Mesenteric fat pad (tissue), 1 donor: ENCODE measurements at regions not wholly inside any gene's neighbourhood (a gene's known extent, or its start where the extent isn't known, plus 50 kb on each side); places are given as distances from the start of the nearest gene placed in this dataset.
"Not testable (repeated sequence)": the region's sequence is repeated elsewhere in the genome, so short reads cannot be mapped to it uniquely, and the experiment has no call there.

Experiments
- DNase-seq: peaks from one replicate; pipeline ENCODE4 v3.0.0-alpha.2; 2020; ENCODE audit warnings: low spot score
- donor health status: DM: yes; HTN: yes; CAD: no.

- no peak for DNase-seq
Measured at GRCh38 chr4:8683462-8683861, 90.9 kb downstream of the CPZ start.

GRCh38 chr4:8682725-8683124, 90.2 kb downstream of the CPZ start:
- no peak for DNase-seq

GRCh38 chr4:8682296-8682695, 89.7 kb downstream of the CPZ start:
- DNase-seq: no peak

DNA sequence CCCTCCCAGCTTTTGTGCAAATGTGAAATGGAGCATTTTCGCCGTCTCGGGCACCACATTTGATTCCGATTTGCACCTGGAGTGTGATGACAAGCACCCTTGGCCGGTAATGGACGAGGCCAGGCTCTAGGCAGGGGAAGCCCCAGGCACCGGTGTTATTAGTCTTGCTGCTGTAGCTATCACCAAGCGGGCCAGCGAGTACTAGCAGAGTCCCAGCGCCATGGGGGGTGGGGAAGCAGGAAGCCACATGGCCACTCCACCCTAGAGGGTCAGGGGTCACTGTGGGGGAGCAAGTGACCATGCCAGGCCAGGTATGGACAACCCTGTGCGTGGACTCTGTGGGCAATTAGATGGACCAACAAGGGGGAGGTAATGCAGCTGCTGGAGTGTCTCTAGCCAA, 88.8 kb downstream of the CPZ start:
- no peak for DNase-seq

DNA sequence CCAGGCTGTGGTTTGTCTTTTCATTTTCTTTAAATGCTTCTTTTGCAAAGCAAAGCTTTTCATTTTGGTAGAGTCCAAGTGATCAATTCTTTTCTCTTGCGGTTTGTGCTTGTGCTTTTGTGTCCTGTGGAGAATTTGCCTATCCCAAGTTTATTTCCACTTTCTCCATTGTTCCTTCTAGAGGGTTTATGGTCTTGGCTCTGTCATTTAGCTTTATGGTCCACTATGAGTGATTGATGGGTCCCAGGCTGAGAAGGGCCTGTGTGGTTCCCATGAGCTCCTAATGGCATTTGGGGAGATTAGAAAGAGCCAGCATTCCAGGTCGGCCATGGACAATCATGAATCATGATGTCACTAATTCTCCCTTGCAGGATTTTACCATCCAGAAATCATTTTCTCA, 86.5 kb downstream of the CPZ start:
- DNase-seq: no peak

DNA sequence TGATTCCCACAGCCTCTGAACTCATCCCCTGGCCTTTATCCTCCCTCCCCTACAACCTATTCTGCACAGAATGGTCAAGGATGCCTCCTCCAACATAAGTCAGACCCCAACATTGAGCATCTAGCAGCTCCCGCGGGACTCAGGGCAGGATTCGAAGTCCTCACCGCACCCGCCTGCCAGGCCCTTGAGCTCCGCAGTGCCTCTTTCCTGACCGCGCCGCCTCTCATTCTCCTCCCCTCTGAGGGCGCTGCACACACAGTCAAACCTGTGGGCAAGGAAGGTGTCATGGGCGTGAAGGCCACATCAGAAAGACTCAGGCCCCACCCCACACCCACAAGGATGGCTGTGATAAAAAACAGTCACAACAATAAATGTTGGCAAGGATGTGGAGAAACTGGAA, 84.1 kb downstream of the CPZ start:
- no peak for DNase-seq

GRCh38 chr4:8675906-8676305, 83.3 kb downstream of the CPZ start:
- no peak for DNase-seq

DNA sequence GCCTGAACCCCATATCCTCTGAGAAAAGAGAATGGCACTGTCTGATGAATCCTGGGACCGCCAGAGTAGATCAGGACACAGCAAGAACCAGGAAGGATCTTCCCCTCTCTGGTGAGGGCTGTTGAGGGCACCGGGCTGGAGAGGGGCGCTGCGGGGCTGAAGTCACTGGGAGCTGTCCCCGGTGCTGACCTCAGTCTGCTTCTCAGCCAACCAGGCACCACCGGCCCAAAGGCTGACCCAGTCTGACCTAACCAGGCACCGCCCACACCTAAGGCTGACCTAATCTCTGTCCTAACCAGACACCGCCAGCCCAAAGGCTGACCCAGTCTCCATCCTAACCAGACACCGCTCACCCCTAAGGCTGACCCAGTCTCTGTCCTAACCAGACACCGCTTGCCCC, 82.8 kb downstream of the CPZ start:
- DNase-seq: no peak

DNA sequence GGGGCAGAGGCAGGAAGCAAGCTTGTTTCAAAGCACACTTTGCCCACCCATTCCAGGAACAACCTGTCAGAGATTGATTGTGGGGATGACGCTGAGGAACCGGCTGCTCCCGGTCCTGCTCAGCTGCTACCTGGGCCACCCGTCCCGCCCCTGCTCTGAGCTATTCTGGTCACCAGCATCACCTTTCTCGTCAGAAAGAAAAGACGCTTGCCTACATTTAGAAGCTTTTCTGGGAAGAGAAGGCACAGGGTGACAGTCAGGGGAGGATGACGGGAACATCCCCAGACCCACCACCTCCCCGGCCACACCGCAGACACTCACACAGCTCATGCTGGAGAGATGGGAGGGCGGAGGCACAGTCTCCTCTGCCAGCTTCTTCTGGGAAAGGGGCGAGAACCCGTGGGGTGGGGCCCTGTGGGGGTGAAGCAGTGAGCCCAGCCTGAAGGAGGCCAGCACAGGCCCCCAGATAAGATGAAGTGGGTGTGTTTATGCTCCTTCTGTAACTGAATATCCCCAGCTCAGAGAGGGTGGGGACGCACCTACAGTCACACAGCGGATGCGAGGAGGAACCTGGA, 81.8 kb downstream of the CPZ start:
- no peak for DNase-seq

- not testable (repeated sequence) for DNase-seq
Measured at GRCh38 chr4:8673106-8673505, 80.5 kb downstream of the CPZ start.

- DNase-seq: no peak
Measured at GRCh38 chr4:8672486-8672885, 79.9 kb downstream of the CPZ start.

- DNase-seq: no peak
Measured at GRCh38 chr4:8671712-8672290, 79.2 kb downstream of the CPZ start.
